ENCODE measurements at regions not wholly inside any gene's neighbourhood (a gene's known extent, or its start where the extent isn't known, plus 50 kb on each side); places are given as distances from the start of the nearest gene placed in this dataset.

- TF ChIP-seq CTCF (conservative IDR thresholded peaks at IDR 0.05; ENCODE audit: low read length) = no peak
- no peak for TF ChIP-seq EZH2phosphoT487 (IDR thresholded peaks at IDR 0.05; ENCODE audit: borderline replicate concordance)
- H3K9me3 ChIP-seq (ENCODE audit: insufficient read depth, low read depth, low read length) = no peaks in the 10 kb centered on the region
- H3K9me2 ChIP-seq (replicated peaks; ENCODE audit: low read depth, low read length) = no peaks in the 10 kb centered on the region
- H2AFZ ChIP-seq (ENCODE audit: low read length) = peak overlapping the region; percentile 94
- H3K27me3 ChIP-seq (ENCODE audit: insufficient read depth, low read length, poor library complexity, severe bottlenecking) = no peaks in the 10 kb centered on the region
- H3K36me3 ChIP-seq (ENCODE audit: insufficient read depth, low read length) = no peaks in the 10 kb centered on the region
- H3K9ac ChIP-seq (ENCODE audit: low read depth, low read length, poor library complexity, severe bottlenecking) = peak overlapping the region; percentile 77
- H3K79me2 ChIP-seq (ENCODE audit: insufficient read depth, low read length) = no peaks in the 10 kb centered on the region
- H3K4me1 ChIP-seq (ENCODE audit: insufficient read depth, low read length, poor library complexity, severe bottlenecking) = peaks cover 7% of the 10 kb centered on the region
- peak overlapping the region; percentile 78 for H3K4me2 ChIP-seq (ENCODE audit: low read depth, low read length, poor library complexity, severe bottlenecking)
- no peaks in the 10 kb centered on the region for H3F3A ChIP-seq (ENCODE audit: low read depth)
- no peaks in the 10 kb centered on the region for H4K20me1 ChIP-seq (ENCODE audit: insufficient read depth, low read length, poor library complexity, severe bottlenecking)
- H3K4me3 ChIP-seq (ENCODE audit: low read length, poor library complexity, severe bottlenecking) = peak overlapping the region; percentile 92
Measured at GRCh38 chr1:222464841-222465210, 83.1 kb downstream of the HHIPL2 start.

- no peaks in the 10 kb centered on the region for H3K27me3 ChIP-seq (ENCODE audit: insufficient read depth, low read length, poor library complexity, severe bottlenecking)
- no peaks in the 10 kb centered on the region for H3K79me2 ChIP-seq (ENCODE audit: insufficient read depth, low read length)
- H3K9me2 ChIP-seq (replicated peaks; ENCODE audit: low read depth, low read length) = no peaks in the 10 kb centered on the region
- peaks cover 7% of the 10 kb centered on the region for H3K4me1 ChIP-seq (ENCODE audit: insufficient read depth, low read length, poor library complexity, severe bottlenecking)
- H3K9ac ChIP-seq (ENCODE audit: low read depth, low read length, poor library complexity, severe bottlenecking) = no peak overlapping the region
- H3K9me3 ChIP-seq (ENCODE audit: insufficient read depth, low read depth, low read length) = no peaks in the 10 kb centered on the region; the same call in 1 of the 2 replicates
- H3K4me3 ChIP-seq (ENCODE audit: low read length, poor library complexity, severe bottlenecking) = no peak overlapping the region
- H3K36me3 ChIP-seq (ENCODE audit: insufficient read depth, low read length) = no peaks in the 10 kb centered on the region
- no peak overlapping the region for H2AFZ ChIP-seq (ENCODE audit: low read length)
- H3K4me2 ChIP-seq (ENCODE audit: low read depth, low read length, poor library complexity, severe bottlenecking) = no peak overlapping the region
- no peaks in the 10 kb centered on the region for H4K20me1 ChIP-seq (ENCODE audit: insufficient read depth, low read length, poor library complexity, severe bottlenecking)
- H3F3A ChIP-seq (ENCODE audit: low read depth) = no peaks in the 10 kb centered on the region
- no peak for TF ChIP-seq EZH2phosphoT487 (IDR thresholded peaks at IDR 0.05; ENCODE audit: borderline replicate concordance)
- TF ChIP-seq CTCF (conservative IDR thresholded peaks at IDR 0.05; ENCODE audit: low read length) = no peak
Measured at GRCh38 chr1:222463059-222463730, 84.7 kb downstream of the HHIPL2 start.

- Histone ChIP-seq H3K9me3 (ENCODE audit: insufficient read depth, low read depth, low read length) (peaks cover under 1% of the 10 kb centered on the region; the same call in 1 of the 2 replicates), H3K79me2 (ENCODE audit: insufficient read depth, low read length) (no peaks in the 10 kb centered on the region), H4K20me1 (ENCODE audit: insufficient read depth, low read length, poor library complexity, severe bottlenecking) (no peaks in the 10 kb centered on the region), H3F3A (ENCODE audit: low read depth) (no peaks in the 10 kb centered on the region), H3K27me3 (ENCODE audit: insufficient read depth, low read length, poor library complexity, severe bottlenecking) (no peaks in the 10 kb centered on the region), H3K4me1 (ENCODE audit: insufficient read depth, low read length, poor library complexity, severe bottlenecking) (peaks cover 7% of the 10 kb centered on the region), H3K9me2 (replicated peaks; ENCODE audit: low read depth, low read length) (no peaks in the 10 kb centered on the region), H3K9ac (ENCODE audit: low read depth, low read length, poor library complexity, severe bottlenecking) (no peak overlapping the region), H3K4me3 (ENCODE audit: low read length, poor library complexity, severe bottlenecking) (no peak overlapping the region), H2AFZ (ENCODE audit: low read length) (no peak overlapping the region), H3K4me2 (ENCODE audit: low read depth, low read length, poor library complexity, severe bottlenecking) (no peak overlapping the region), H3K36me3 (ENCODE audit: insufficient read depth, low read length) (no peaks in the 10 kb centered on the region)
- TF ChIP-seq EZH2phosphoT487 (IDR thresholded peaks at IDR 0.05; ENCODE audit: borderline replicate concordance) (no peak), CTCF (conservative IDR thresholded peaks at IDR 0.05; ENCODE audit: low read length) (no peak)
Measured at GRCh38 chr1:222462601-222463000, 85.3 kb downstream of the HHIPL2 start.
